Caco-2 (cell line): ENCODE measurements at regions not wholly inside any gene's neighbourhood (a gene's known extent, or its start where the extent isn't known, plus 50 kb on each side); places are given as distances from the start of the nearest gene placed in this dataset.
"Not testable (repeated sequence)": the region's sequence is repeated elsewhere in the genome, so short reads cannot be mapped to it uniquely, and the experiment has no call there.

Experiments used
- BruUV-seq: library from RNA; stranded (reverse); fragments of 400-500 nt; replicated peaks from 2 replicates; lab custom pipeline; 2021; lab: Mats Ljungman, UMichigan
- CTCF ChIA-PET: fragments of 300-600 bp; sonication (Branson Sonifier 250); formaldehyde crosslinking; loops from one replicate; lab custom pipeline; 2022; ENCODE audit warnings: antibody characterized with exemption; lab: Charles Lee
- POLR2A ChIA-PET: fragments of 300-600 bp; sonication (Branson Sonifier 250); formaldehyde crosslinking; loops from one replicate; lab custom pipeline; 2022; ENCODE audit warnings: antibody characterized with exemption; lab: Charles Lee
- DNase-seq, 2 experiments: peaks; one replicate each; pipeline versions ENCODE4 v3.0.0 to v3.0.0-alpha.2; 2020 to 2022
- H3K27me3 ChIP-seq: replicated peaks from 2 replicates; pipeline ENCODE4 v1.6.0; 2011; ENCODE audit warnings: low read length; ENCODE audit not compliant: control insufficient read depth, insufficient read depth
- H3K36me3 ChIP-seq: 2 replicates; pipeline ENCODE4 v1.5.1; 2011; ENCODE audit warnings: low read length; ENCODE audit not compliant: control insufficient read depth, insufficient read depth
- H3K4me1 ChIP-seq: fragments of 250-450 bp; sonication (Bioruptor Pico); 2 replicates; pipeline ENCODE4 v1.5.1; 2020; ENCODE audit warnings: mild to moderate bottlenecking
- H3K4me3 ChIP-seq: 2 replicates; pipeline ENCODE4 v1.5.1; 2011; ENCODE audit warnings: low read depth, mild to moderate bottlenecking, control low read depth, low read length
- H3K9me3 ChIP-seq: fragments of 250-450 bp; sonication (Bioruptor Pico); 2 replicates; pipeline ENCODE4 v1.5.1; 2020; ENCODE audit warnings: mild to moderate bottlenecking, moderate library complexity
- H3K27ac Mint-ChIP-seq: one replicate; pipeline ENCODE4 v1.8.0; 2022; ENCODE audit warnings: mixed read lengths; ENCODE audit not compliant: unreplicated experiment
- H3K27me3 Mint-ChIP-seq: one replicate; pipeline ENCODE4 v1.8.0; 2022; ENCODE audit warnings: mixed read lengths; ENCODE audit not compliant: insufficient read depth, unreplicated experiment
- H3K36me3 Mint-ChIP-seq: one replicate; pipeline ENCODE4 v1.8.0; 2022; ENCODE audit warnings: mild to moderate bottlenecking, mixed read lengths; ENCODE audit not compliant: insufficient read depth, unreplicated experiment
- H3K4me1 Mint-ChIP-seq: one replicate; pipeline ENCODE4 v1.8.0; 2022; ENCODE audit warnings: low read depth, mixed read lengths; ENCODE audit not compliant: unreplicated experiment
- H3K4me3 Mint-ChIP-seq: one replicate; pipeline ENCODE4 v1.8.0; 2022; ENCODE audit warnings: mild to moderate bottlenecking, moderate library complexity, mixed read lengths; ENCODE audit not compliant: unreplicated experiment
- H3K9me3 Mint-ChIP-seq: one replicate; pipeline ENCODE4 v1.8.0; 2022; ENCODE audit warnings: mixed read lengths; ENCODE audit not compliant: unreplicated experiment
- CTCF ChIP-seq, 2 experiments: fragments of 200-600 bp in 1 of 2; IDR thresholded peaks; 1 replicate in 1 of 2; 2 replicates in 1 of 2; pipeline versions ENCODE4 v1.5.1 to v1.8.0; 2011 to 2022; ENCODE audit warnings: antibody characterized with exemption in 1 of 2, control low read depth in 1 of 2, inconsistent platforms in 1 of 2, low read depth in 1 of 2, low read length in 1 of 2, mild to moderate bottlenecking in 1 of 2, moderate library complexity in 1 of 2; ENCODE audit not compliant: insufficient read depth in 1 of 2, severe bottlenecking in 1 of 2, unreplicated experiment in 1 of 2
- intact Hi-C: fragments of 100-400 bp; cut with micrococcal nuclease; formaldehyde crosslinking; loops from one replicate; pipeline ENCODE4 v1.10.0; 2022; ENCODE audit not compliant: unreplicated experiment

- Histone ChIP-seq H3K36me3 (no peaks in the 10 kb centered on the region), H3K27me3 (no peaks in the 10 kb centered on the region), H3K4me1 (no peaks in the 10 kb centered on the region), H3K4me3 (no peak overlapping the region), H3K9me3 (no peaks in the 10 kb centered on the region)
- H3K9me3 Mint-ChIP-seq = peaks cover 12% of the 10 kb centered on the region
- no TSS peak for BruUV-seq
- no peak overlapping the region for H3K27ac Mint-ChIP-seq
- no peak for TF ChIP-seq CTCF (IDR thresholded peaks at IDR 0.05; ENCODE audit: insufficient read depth in 1 of 2, low read depth in 1 of 2, low read length in 1 of 2, severe bottlenecking in 1 of 2, unreplicated experiment in 1 of 2)
- no peak overlapping the region for H3K4me3 Mint-ChIP-seq
- ChIA-PET CTCF (no interaction called here), POLR2A (no interaction called here)
- intact Hi-C loops = no loop called here
- H3K36me3 Mint-ChIP-seq = no peaks in the 10 kb centered on the region
- no peaks in the 10 kb centered on the region for H3K27me3 Mint-ChIP-seq
- DNase-seq = no peak
- H3K4me1 Mint-ChIP-seq = peaks cover 6% of the 10 kb centered on the region
Observed at GRCh38 chr10:11668847-11669610, 57.6 kb upstream of the USP6NL start.

- H3K27me3 Mint-ChIP-seq = no peaks in the 10 kb centered on the region
- no peak overlapping the region for H3K4me3 ChIP-seq
- H3K4me3 Mint-ChIP-seq = no peak overlapping the region
- no peak overlapping the region for H3K27ac Mint-ChIP-seq
- no peaks in the 10 kb centered on the region for H3K27me3 ChIP-seq
- CTCF ChIA-PET = no interaction called here
- TF ChIP-seq CTCF (IDR thresholded peaks at IDR 0.05; ENCODE audit: insufficient read depth in 1 of 2, low read depth in 1 of 2, low read length in 1 of 2, severe bottlenecking in 1 of 2, unreplicated experiment in 1 of 2) = no peak
- H3K36me3 ChIP-seq = no peaks in the 10 kb centered on the region
- DNase-seq = no peak
- H3K4me1 Mint-ChIP-seq = peaks cover 6% of the 10 kb centered on the region
- no peaks in the 10 kb centered on the region for H3K36me3 Mint-ChIP-seq
- H3K9me3 ChIP-seq = no peaks in the 10 kb centered on the region
- intact Hi-C loops = no loop called here
- no peaks in the 10 kb centered on the region for H3K4me1 ChIP-seq
- no TSS peak for BruUV-seq
- peaks cover 12% of the 10 kb centered on the region for H3K9me3 Mint-ChIP-seq
- POLR2A ChIA-PET = no interaction called here
Observed at GRCh38 chr10:11667756-11668155, 56.3 kb upstream of the USP6NL start.

GRCh38 chr10:11663763-11664555 lies 52.5 kb upstream of the USP6NL start:
- H3K27me3 Mint-ChIP-seq = no peaks in the 10 kb centered on the region
- no peaks in the 10 kb centered on the region for H3K4me1 ChIP-seq
- H3K9me3 Mint-ChIP-seq = peaks cover 12% of the 10 kb centered on the region
- no peak overlapping the region for H3K4me3 Mint-ChIP-seq
- POLR2A ChIA-PET = no interaction called here
- H3K4me1 Mint-ChIP-seq = peaks cover 6% of the 10 kb centered on the region
- no peaks in the 10 kb centered on the region for H3K36me3 ChIP-seq
- CTCF ChIA-PET = no interaction called here
- no peaks in the 10 kb centered on the region for H3K27me3 ChIP-seq
- intact Hi-C loops = no loop called here
- DNase-seq = no peak
- H3K27ac Mint-ChIP-seq = no peak overlapping the region
- TF ChIP-seq CTCF (IDR thresholded peaks at IDR 0.05; ENCODE audit: insufficient read depth in 1 of 2, low read depth in 1 of 2, low read length in 1 of 2, severe bottlenecking in 1 of 2, unreplicated experiment in 1 of 2) = no peak
- no TSS peak for BruUV-seq
- H3K36me3 Mint-ChIP-seq = no peaks in the 10 kb centered on the region
- H3K9me3 ChIP-seq = no peaks in the 10 kb centered on the region
- H3K4me3 ChIP-seq = no peak overlapping the region

- H3K36me3 Mint-ChIP-seq, POLR2A ChIA-PET, H3K4me1 ChIP-seq, H3K4me1 Mint-ChIP-seq, H3K4me3 Mint-ChIP-seq, intact Hi-C loops, H3K9me3 ChIP-seq, H3K27ac Mint-ChIP-seq, DNase-seq, H3K4me3 ChIP-seq, BruUV-seq, CTCF ChIA-PET, H3K36me3 ChIP-seq, H3K27me3 Mint-ChIP-seq, H3K27me3 ChIP-seq: not testable (repeated sequence)
- peaks cover 12% of the 10 kb centered on the region for H3K9me3 Mint-ChIP-seq
Observed at GRCh38 chr10:11663126-11663515, 51.7 kb upstream of the USP6NL start.
